ENCODE measurements at regions not wholly inside any gene's neighbourhood (a gene's known extent, or its start where the extent isn't known, plus 50 kb on each side); places are given as distances from the start of the nearest gene placed in this dataset.
"Not testable (repeated sequence)": the region's sequence is repeated elsewhere in the genome, so short reads cannot be mapped to it uniquely, and the experiment has no call there.

GRCh38 chr12:59344224-59344623, 251.6 kb upstream of the SLC16A7 start:
- no peak for DNase-seq

DNA sequence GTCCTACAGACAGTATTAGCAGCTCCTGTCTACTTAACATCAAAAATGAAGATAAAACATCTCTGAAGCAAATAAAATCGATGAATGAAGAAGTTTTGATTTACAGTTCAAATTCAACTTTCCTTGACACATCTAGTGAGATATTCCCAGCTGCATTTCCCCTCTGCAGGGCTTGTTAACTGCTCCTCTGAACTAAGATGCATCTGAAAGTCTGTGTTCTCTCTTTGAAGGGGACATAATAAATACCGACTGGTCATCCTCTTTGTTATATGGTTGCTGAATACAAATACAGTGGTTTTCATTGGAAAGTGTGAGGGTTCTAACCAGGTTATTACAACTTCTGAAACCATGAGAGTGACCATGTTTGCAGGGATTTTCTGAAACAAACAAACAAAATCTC, 266.4 kb upstream of the SLC16A7 start:
- no peak for DNase-seq

GRCh38 chr12:59328395-59329075, 267.3 kb upstream of the SLC16A7 start:
- DNase-seq = not testable (repeated sequence)

GRCh38 chr12:59326457-59326856, 269.4 kb upstream of the SLC16A7 start:
- DNase-seq = not testable (repeated sequence)

- no peak for DNase-seq
Measured at GRCh38 chr12:59322473-59322872, 273.4 kb upstream of the SLC16A7 start.

DNA sequence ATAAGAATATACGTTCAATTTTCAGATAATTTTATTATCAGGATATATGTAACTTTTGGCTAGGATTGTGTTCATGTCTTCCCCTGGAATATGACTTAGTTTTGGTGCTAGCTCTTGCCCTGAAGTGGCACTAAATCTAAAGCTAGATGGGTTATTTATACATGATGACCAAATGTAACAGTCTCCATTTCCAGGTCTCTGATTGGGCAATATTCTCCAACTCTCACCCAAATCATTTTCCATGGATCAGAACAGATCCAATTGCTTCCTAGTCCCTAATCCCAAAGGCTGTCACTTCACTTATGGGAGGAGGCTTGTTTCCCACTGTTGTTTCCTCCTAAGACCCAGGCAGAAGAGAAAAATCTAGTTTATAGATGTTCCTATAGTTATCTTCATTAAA, 274.6 kb upstream of the SLC16A7 start:
- no peak for DNase-seq

GRCh38 chr12:59320112-59320511, 275.7 kb upstream of the SLC16A7 start:
- DNase-seq = no peak

GRCh38 chr12:59318940-59319339, 276.9 kb upstream of the SLC16A7 start:
- DNase-seq = no peak

- DNase-seq = no peak
Measured at GRCh38 chr12:59317598-59317997, 278.2 kb upstream of the SLC16A7 start.

DNA sequence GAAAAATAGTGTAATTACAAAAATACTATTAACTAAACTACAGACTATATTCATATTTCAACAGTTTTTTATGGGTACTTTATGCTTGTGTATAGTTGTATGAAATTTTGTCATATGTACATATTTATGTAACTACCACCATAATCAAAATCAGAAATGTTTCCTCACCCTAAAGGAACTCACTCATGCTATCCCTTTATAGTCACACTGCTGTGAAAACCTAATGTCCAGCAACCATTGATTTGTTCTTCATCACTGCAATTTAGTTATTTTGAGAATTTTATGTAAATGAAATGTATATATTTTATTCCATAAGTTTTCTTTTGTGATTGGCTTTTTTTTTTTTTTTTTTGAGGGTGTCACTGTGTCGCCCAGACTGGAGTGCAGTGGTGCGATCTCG, 278.9 kb upstream of the SLC16A7 start:
- no peak for DNase-seq

GRCh38 chr12:59316354-59316753, 279.5 kb upstream of the SLC16A7 start:
- not testable (repeated sequence) for DNase-seq

DNA sequence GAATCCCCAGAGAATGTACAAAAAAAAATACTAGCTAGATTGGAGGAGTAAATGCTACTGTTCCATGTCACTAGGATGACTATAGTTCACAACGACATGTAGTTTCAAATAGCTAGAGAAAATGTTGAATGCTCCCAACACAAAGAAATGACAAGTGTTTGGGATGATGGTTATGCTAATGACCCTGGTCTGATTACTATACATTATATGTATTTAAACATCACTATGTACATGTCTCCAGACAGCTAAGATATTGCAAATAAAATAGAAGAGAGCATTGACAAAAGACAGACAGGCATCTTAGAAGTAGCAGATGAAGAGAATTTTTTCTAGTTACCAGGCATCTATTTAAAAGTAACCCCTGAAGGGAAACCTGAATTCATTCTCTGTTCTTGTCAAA, 281.6 kb upstream of the SLC16A7 start:
- DNase-seq = no peak

- no peak for DNase-seq
Measured at GRCh38 chr12:59304077-59304721, 291.6 kb upstream of the SLC16A7 start.

GRCh38 chr12:59298296-59298695, 297.5 kb upstream of the SLC16A7 start:
- DNase-seq = no peak

DNA sequence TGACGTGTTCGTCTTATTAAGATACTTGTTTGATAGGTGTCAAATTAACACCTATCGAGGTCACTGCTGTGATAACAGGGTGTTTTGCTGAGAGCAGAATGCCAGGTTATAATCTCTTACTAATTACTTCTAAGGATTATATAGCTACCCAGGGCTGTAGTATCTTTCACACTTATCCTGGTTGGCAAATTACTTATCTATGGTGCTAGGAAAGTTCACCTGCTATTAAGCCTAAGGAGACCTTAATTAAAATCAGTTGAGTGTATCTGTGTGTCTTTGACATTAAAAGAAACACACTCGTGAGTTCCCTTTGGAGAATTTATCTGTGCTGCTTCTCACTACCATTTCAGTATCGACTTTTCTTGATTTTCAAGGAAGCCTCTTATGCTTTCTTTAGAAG, 301.6 kb upstream of the SLC16A7 start:
- DNase-seq = no peak

DNA sequence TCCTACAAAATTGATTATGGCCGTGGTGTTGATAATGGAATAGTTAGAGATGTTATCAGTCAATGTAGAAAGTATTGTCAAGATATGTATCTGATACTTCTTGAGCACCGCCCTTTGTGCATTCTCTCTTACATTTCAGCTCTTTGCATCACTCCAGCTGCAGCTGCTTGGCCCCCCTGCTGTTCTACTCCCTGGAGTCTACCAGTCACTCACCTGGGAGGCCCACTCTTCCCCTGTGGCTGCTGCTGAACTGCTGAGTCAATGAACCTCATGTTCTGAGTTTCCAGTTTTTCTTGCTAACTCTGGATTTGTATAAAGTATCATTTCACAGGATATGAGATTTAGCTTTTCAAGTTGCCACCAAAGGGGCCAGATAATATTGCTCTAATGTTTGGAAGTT, 312.8 kb upstream of the SLC16A7 start:
- DNase-seq = no peak

- DNase-seq = not testable (repeated sequence)
Measured at GRCh38 chr12:59273561-59273960, 322.3 kb upstream of the SLC16A7 start.

DNA sequence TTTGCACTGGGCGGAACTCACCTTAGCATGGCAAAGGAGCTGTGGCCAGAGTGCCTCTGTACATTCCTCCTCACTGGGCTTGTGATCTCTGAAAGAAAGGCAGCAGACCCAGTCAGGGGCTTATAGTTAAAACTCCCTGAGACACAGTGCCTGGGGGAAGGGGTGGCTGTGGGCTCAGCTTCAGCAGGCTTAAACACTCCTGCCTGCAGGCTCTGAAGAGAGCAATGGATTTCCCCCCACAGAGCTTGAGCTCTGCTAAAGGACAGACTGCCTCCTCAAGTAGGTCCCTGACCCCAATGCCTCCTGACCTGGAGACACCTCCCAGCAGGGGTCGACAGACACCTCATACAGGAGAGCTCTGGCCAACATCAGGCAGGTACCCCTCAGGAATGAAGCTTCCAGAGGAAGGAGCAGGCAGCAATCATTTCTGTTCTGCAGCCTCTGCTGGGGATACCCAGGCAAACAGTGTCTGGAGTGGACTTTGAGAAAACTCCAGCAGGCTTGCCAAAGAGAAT, 327.5 kb upstream of the SLC16A7 start:
- no peak for DNase-seq

DNA sequence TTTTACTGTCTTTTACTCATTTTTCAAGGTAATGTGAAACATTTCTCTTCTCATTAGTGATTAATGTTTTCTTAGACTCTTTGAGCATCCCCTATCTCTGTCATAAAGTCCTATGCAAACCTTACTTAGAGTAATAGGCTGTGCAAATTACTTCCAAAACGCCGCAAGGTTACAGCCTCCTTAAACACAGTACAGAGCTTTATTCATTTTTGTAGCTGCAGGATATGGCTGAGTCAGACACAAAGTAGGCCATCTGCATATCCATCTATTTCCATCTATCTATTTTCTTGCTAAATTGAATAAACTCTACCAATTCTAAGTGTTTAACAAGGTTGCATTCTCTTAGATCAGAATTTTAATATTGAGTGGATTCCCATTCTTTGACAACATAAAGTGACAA, 335.6 kb upstream of the SLC16A7 start:
- DNase-seq = no peak

GRCh38 chr12:59252731-59253130, 332.4 kb upstream of the LRIG3 start:
- DNase-seq = no peak

DNA sequence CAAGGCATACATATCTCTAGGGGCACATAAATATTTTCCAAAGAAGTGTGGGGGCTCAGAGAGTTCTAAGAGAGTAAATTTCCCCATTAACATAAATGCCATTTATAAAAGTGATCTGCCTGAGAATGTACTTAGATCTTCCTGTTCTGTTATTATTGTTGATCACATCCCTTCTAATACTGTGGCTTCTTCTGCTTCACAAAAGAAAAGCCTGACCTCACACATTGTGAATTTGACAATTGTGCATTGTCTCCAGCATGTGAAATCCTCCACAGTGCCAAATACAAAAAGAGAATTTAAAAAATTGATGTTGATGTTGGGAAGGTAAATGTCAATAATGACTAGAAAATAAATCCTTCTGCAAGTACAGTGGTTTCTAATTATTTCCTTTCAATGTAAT, 330.5 kb upstream of the LRIG3 start:
- no peak for DNase-seq

DNA sequence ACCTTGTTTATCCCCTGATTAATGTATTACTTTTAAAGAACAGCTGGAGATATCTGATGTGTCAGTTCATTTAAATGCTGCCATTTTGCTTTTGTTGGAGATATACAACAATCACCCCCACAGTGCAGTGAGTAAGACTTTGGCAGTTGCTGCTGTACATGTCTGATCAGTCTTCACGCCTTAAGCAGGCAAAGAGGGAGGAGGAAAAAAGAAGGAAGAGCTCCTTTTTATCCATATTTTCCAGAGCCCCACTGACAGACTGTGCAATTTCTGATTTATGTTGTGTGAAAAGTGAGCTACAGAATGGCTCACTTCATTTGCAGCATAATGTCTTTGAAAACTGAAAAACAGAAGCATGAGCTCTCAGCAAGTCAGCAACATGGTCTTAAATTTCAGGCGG, 319.7 kb upstream of the LRIG3 start:
- no peak for DNase-seq

DNA sequence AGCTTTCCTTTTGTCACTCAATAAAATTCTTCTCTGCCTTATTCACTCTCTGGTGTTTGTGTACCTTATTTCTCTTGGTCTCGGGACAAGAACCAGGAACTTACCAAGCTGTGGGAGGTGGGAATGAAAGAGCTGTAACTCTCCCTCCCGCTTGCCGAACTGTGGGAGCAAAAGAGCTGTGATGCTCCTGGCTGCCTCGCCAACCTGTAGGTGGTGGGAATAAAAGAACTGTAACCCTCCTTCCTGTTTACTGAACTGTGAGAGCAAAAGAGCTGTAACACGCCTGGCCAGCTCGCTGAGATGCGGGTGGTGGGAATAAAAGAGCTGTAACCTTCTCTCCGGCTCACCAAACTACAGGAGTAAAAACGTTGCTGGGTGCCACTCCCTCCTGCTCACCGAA, 314.1 kb upstream of the LRIG3 start:
- no peak for DNase-seq

GRCh38 chr12:59230334-59230733, 310.0 kb upstream of the LRIG3 start:
- DNase-seq = no peak

DNA sequence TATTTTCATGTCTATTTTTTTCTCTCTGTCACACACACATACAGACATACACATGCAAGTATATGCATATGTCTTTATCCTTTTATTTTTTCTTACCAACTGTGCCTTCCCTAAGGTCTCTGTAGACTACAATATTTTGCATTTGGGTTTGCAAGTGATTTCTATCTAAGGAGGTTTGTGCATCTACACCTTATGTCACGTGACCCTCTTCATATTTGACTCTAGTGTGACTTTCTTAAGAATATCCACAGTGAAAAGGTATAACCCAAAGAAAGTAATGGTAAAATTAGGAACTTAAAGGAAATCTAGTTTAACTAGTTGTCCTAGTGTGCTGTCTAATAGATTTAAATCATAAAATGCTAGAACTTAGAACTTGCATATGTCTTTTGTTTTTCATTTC, 298.8 kb upstream of the LRIG3 start:
- no peak for DNase-seq

All from stimulated activated CD4-positive, alpha-beta T cell treated with anti-CD3 and anti-CD28 coated beads, Interleukin-4, amount 100 ng/mL, for 4 hours (primary cell).